GM18511 (cell line): ENCODE measurements at regions not wholly inside any gene's neighbourhood (a gene's known extent, or its start where the extent isn't known, plus 50 kb on each side); places are given as distances from the start of the nearest gene placed in this dataset.
"Not testable (repeated sequence)": the region's sequence is repeated elsewhere in the genome, so short reads cannot be mapped to it uniquely, and the experiment has no call there.

Experiments used
- ATAC-seq: cut with Tn5 transposase; IDR thresholded peaks from one replicate; pipeline ENCODE4 v1.9.1; 2021; ENCODE audit warnings: mild to moderate bottlenecking, moderate library complexity; ENCODE audit not compliant: unreplicated experiment

DNA sequence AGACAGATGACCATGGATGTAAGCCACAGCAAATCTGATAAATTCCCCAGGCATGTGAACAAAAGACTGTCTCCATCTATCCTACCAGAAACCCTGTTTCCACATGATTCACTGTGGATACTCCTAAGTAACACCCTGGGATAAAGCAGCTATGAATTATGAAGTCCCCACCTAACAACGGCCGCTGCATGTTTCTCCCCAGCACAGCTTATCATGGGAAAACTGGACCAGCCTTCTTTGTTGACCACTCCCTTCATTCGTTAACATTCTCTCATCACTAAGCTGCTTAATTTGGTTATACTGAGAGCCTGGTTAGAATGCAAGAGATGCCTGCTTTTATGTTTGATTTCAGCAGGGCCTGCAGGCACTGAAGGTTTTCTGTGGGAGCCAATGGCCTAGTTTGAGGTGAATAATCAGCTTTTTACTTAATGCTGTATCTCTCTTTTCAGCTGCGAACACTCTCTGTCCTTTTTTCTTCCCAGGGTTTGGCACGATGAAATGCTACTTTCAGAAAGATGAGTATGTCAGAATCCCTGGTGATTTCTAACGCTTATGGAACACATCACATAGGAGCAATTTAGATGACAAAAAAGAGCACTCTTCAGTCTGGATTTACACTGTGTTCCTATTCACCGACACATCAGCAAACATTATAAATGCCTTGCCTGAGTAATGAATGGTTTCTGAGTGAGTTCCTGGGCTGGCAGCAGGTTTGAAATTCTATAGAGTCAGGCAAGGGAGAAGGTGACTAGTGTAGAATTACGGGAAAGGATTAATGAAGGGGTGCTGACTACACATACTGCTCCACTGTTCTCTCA is 318.4 kb upstream of the ZNF608 start:
- ATAC-seq: no peak

DNA sequence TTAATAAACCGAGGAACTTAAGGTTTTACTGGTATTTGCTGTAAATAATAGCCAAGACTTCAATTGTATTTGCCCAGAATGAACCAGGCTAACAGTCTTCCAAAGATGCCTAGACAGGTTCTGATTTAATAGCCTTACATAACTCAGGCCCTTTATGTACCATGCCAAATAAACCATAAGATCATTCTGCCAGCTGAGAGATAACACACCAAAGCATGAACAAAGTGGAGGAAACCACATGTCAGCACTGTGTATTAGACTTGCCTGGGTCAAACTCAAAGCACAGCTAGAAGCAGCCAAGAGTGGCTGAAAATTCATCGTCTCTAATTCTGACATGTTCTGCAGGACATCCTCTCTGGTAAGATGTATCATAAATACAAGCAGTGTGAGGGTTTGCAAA is 319.3 kb upstream of the ZNF608 start:
- ATAC-seq: no peak

DNA sequence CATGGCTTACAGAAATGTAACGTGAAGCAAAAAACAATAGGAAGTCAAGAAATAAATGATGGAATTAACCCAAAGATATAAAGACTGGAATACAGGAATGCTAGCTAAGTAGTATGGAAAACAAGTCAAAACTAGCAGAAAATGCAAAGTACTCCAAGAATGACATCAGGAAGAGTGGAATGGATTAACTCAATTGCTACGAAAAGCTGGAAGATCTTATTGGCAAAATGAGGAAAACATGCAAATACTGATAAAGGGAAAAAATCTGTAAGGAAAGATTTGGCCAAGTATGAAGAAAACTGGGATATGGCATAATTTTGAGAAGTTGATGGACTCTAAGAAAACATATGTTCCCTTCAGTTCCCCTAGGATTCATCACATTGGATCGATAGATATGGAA is 324.5 kb upstream of the ZNF608 start:
- ATAC-seq: no peak

DNA sequence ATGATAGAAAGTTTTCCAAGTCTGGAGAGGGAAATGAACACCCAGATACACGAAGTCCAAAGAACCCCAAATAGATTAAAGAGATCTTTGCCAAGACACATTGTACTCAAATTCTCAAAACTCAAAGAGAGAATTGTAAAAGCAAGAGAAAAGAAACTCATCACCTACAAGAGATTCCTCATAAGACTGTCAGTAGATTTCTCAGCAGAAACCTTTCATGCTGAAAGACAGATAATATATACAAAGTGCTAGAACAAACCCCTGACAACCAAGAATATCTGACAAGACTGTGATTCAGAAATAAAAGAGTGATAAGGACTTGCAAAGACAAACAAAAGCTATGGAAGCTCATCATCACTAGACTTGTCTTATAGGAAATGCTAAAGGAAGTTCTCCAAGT is 326.7 kb upstream of the ZNF608 start:
- no peak for ATAC-seq

DNA sequence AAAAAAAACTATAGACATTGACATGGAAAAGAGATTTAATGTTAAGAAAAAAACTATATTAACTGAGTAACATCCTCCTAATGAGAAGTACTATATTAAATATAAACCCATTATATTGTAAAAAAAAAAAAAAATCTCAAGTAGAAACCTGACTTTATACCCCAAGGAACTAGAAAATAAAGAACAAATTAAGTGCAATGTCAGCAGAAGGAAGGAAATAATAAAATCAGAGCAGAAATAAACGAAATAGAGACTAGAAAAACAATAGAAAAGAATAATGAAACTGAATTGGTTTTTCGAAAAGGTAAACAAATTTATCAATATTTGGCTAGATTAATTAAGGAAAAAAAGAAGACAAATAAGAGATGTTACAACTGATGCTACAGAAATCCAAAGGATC is 329.1 kb upstream of the ZNF608 start:
- ATAC-seq: no peak

DNA sequence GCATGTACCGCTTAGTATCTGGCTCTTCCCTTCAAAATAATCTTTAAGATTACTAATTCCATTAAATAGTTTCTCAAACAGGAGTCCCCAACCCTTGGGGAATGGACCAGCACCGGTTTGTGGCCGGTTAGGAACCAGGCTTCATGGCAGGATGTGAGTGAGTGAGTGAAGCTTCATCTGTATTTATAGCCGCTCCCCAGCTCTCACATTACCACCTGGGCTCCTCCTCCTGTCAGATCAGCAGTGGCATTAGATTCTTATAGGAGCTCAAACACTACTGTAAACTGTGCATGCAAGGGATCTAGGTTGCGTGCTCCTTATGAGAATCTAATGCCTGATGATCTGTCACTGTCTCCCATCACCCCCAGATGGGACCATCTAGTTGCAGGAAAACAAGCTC is 332.6 kb upstream of the ZNF608 start:
- ATAC-seq: not testable (repeated sequence)

DNA sequence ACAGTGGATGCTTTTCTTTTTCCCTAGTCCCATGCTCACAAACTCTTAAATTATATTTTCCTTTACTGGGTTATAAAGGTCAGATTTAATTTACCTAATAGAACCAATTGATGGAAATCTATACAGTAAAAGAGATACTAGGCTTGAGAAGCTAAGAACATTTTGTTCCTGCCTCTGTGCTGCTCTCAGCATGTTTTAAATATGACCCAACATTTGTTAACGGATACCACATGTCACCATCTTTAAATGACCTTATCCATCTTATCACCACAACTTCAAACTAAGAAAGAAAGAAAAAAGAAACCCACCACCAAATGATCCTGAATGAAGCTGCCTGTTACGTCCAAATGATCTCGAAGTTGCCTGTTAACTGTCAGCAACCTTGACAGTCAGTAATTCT is 334.7 kb upstream of the ZNF608 start:
- no peak for ATAC-seq

DNA sequence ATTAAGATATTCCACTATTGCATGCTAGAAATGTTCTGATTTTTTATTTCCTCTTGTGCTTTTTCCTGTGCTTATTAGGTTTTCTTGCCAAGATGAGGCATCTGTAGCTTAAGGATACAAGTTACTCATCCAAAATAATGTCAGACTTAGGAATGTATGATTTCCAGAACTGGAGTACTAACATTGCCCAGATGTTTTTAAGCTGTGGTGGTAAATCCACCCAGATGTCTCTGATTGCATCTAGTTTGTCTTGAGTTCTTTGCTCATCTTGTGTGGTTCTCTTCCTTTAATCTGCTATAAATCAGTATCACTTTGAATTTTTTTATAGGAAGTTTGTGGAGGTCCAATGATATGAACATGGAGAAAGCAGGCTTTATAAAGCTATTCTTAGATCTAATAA is 337.5 kb upstream of the ZNF608 start:
- no peak for ATAC-seq

DNA sequence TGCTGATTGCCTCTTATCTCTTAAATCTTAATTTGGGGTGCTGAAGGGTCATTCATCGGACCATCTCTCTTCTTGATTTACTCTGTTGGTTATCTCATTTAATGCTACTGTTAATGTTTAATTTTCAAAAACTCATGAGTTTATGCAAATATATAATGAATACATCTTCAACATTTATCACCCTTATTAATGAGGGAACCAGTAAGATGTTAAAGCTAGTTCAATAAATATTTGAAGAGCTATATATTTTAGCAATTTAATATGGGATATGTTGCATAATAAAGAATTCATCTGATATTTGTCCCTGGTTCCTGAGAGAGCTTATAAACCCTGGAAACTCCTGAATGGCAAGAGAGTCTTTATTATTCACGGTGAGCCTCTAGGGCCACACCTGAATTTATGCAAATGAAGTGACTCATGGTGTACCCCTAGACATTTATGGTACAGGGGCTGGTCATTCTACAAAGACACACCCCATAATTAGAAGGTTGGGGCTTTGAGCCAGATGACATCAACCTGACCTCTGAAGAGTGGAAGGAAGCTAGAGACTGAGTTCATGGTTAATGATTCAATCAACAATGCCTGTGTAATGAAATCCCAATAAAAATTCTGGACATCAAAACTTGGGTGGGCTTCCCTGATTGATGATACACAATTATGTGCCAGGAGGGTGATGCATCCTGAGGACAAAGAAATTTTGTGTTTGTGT is 339.5 kb upstream of the ZNF608 start:
- ATAC-seq: no peak

DNA sequence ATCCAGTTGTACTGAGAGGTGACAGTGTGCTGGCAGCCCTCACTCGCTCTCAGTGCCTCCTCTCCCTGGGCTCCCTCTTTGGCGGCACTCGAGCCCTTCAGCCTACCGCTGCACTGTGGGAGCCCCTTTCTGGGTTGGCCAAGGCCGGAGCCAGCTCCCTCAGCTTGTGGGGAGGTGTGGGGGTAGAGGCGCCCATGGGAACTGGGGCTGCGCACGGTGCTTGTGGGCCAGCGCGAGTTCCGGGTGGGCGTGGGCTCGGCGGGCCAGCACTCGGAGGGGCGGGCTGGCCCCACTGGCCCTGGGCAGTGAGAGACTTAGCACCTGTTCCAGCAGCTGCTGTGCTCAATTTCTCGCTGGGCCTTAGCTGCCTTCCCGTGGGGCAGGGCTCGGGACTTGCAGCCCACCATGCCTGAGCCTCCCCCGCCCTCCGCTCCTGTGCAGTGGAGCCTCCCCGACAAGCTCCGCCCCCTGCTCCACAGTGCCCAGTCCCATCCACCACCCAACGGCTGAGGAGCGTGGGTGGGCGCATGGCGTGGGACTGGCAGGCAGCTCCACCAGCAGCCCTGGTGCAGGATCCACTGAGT is 342.2 kb upstream of the ZNF608 start:
- ATAC-seq: no peak

DNA sequence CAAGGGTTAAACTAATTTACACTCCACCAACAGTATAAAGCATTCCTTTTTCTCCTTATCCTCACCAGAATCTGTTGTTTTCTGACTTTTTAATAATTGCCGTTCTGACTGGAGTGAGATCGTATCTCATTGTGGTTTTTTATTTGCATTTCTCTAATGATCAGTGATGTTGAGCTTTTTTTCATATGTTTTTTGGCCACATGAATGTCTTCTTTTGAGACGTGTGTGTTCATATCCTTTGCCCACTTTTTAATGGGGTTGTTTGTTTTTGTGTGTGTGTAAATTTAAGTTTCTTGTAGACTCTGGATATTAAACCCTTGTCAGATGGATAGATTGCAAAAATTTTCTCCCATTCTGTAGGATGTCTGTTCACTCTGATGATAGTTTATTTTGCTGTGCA is 345.7 kb upstream of the ZNF608 start:
- not testable (repeated sequence) for ATAC-seq

DNA sequence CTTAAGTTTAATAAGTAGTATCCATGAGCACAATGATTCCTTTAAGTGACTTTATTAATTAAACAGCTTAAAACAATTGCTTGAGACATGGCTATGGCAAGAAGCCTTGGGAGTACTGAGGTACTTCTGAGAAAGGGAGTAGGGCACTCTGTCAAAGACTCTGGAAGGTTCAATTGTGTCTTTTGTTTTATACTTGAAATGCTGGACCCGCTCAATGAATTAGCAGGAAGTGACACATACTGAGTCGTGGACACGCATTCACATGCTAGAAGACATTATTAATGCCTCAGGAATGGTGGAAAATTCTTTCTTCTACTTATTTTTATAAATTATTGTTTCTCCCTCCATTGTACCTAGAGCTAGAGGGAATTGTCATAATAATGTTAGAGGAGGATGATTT is 347.3 kb upstream of the ZNF608 start:
- no peak for ATAC-seq

DNA sequence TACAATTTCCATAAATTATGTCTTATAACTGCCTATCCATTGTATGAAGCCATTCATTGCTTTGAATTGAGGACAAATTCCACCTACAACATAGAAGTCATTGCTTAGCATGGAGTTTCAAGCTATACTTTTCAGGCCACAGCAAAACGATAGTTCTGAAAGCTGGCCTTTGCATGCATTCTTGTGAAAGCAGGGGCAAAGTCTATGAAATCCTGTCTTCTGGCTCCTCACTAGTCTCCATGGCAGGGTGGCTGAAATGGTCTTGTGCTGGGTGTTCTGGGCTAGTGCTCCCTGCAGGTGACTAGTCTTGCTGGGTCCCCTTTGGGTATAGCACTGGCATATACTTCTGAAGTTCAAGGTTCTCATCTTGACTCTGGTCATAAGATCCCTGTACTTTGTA is 353.9 kb upstream of the ZNF608 start:
- ATAC-seq: no peak

DNA sequence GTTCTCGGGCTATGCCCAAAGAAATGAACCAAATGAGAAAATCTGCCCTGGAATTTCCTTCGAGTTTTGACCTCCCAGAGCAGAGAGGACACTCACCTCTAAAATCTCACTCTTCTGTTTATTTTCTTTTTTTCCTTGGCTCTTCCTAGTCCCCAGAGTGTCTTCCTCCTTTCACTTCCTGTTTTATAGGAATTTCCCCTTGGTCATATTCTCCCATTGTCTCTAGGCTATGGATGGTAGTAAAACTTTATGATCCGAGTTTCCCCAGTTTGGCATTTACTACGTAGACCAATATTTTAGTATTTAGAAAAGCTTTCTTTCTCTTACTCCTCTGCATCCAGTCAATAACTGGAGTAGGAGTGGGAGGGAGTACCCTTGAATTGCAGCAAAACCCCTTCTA is 354.5 kb upstream of the ZNF608 start:
- ATAC-seq: no peak

DNA sequence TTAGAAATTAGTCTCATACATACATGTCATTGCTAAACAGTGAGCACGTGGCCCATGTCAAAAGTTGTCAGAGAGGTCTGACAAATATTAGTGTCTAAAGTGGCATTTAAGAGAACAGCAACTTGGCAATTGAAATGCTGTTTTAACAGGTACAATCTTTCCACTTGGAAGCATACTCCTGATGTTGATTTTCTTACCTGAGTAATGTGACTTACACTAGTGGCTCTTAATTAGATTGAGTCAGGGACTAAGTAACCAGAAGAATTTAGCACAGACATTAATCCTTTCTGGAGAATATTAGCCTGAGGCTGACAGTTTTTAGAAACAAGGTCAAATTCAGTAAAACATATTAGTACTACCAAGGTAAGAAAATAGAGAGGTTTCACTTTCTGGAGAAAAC is 357.0 kb upstream of the ZNF608 start:
- ATAC-seq: no peak

DNA sequence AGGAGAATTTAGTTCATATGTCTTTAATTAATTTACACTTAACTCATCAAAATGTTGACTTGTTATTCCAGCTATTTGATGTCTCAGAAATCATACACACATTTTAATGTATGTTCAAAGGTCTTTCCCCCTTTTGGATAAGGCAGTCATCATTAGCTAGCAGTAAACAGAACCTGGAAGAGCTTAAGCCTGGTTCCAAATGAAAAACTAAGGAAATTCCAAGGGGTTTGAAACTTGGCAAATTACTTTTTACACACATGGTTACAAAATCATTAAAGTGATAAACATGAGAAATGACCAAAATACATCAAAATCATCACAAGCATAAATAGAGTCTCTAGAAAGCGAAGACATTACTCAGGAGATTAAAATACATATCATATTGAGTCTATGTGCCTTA is 359.8 kb upstream of the ZNF608 start:
- no peak for ATAC-seq

DNA sequence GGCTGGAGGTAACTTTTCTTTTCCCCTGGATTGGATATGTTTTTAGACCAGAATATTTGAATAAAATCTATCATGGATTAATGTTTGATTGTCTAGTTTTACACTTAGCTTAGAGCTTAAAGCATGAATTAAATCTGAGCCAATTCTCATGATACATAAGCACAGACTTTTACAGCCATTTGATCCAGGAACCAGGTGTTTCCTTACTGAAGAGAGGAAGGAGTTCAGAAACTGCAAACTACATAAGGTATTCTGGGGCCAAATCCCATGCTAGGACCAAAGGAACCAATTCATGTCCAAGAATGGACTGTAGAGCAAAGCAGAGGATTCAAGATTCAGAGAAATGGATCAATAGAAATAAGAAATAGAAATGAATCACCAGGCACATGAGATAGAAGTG is 360.4 kb upstream of the ZNF608 start:
- no peak for ATAC-seq

DNA sequence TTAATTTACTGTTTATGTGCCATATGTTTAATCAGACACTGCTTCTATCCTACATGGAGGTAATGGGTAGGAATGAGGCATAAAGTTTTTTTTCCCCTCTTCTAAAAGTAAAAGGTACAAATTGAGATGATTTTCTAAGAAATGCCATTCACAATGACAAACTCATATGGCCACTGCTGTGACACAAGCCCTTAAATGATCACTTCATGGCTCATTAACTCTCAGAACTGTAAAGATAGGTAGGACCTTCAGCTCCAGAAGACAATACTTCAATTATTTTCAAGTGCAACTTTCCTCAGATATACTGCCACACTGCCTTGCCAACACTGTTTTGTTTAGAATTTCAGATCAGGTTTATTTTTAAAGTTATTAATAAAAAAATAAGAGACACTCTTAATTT is 362.9 kb upstream of the ZNF608 start:
- no peak for ATAC-seq

DNA sequence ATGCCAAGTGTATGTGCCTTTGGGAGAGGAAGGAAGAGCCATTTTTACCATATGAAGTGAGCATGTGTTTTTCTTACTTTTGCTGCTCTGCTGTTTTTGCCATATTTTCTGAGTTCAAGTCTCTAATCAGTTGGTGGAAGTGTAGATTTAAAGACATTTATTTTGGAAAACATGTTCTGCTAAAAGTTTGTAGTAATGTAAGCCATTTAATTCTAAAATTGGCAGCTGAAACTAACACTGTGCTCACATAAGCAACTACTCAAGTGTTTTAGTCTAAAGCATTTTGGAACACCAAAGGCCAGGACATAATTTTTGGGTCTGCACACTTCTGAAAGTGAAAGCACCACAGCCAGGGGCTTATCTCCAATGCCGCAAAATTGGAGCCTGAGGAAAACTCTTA is 363.4 kb upstream of the ZNF608 start:
- ATAC-seq: no peak

DNA sequence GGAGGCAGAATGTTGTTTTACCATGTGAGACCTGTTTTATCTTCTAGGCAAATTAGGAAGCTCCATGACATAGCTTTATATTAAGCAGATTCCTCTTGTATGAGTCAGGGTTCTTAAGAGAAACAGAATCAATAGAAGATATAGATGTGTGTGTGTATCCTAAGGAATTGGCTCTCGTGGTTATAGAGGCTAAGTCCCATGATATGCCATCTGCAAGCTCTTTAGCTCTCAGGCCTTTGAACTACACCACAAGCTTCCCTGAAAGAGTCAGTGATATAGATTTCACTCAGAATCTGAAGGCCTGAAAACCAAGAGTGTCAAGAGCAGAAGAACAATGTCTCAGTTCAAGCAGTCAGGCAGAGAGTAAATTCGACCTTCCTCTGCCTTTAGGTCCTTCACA is 365.8 kb upstream of the ZNF608 start:
- ATAC-seq: no peak

DNA sequence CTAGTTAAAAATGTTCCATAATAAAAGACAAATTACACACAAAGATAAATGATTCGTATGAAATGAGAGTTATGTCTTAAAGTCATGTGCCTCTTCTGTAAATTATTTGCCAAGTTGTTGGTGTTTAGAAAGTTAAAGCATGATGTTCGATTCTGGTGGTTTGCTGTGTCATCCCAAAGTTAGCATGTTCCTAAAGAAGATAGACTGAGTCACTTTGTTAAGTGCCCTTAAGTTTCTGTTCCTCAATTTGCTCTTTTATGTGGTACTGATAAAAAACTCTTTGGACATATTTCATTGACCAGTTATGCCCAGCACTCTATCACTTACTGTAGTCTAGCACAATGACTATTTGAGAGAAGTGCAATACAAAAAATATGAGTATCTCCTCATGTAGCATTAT is 366.9 kb upstream of the ZNF608 start:
- ATAC-seq: peak; percentile 87

DNA sequence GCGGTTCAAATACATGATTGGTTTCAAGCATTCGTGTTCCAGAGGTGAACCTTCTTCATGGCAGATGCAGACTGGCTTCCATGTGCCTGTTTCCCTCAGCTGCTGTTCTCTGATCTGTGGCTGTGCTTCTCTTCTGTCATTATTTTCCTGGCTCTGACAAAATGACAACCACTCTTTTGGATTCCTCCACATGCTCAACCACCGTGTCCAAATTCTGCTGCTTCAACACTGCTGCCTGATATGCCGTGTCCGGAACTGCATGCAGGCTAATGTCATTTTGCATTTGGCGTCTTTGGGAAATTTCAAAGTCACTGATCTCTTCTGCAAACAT is 368.7 kb upstream of the ZNF608 start:
- ATAC-seq: no peak
